ENCODE measurements at regions not wholly inside any gene's neighbourhood (a gene's known extent, or its start where the extent isn't known, plus 50 kb on each side); places are given as distances from the start of the nearest gene placed in this dataset.

GRCh38 chr2:18065249-18065648, 186.8 kb downstream of the KCNS3 start:
- TF ChIP-seq CTCF (IDR thresholded peaks at IDR 0.05): no peak
- no peak for TF ChIP-seq POLR2A (IDR thresholded peaks at IDR 0.05)
